ENCODE measurements at regions not wholly inside any gene's neighbourhood (a gene's known extent, or its start where the extent isn't known, plus 50 kb on each side); places are given as distances from the start of the nearest gene placed in this dataset.
"Not testable (repeated sequence)": the region's sequence is repeated elsewhere in the genome, so short reads cannot be mapped to it uniquely, and the experiment has no call there.

- no peak overlapping the region for H3K27ac Mint-ChIP-seq (ENCODE audit: unreplicated experiment)
- Histone ChIP-seq H3K79me2 (ENCODE audit: insufficient read depth, low read length) (no peaks in the 10 kb centered on the region), H4K20me1 (ENCODE audit: insufficient read depth, low read length) (no peaks in the 10 kb centered on the region), H3K4me2 (ENCODE audit: low read length) (no peak overlapping the region), H3K36me3 (ENCODE audit: insufficient read depth, low read length) (no peaks in the 10 kb centered on the region), H3K4me1 (ENCODE audit: insufficient read depth, low read length) (no peaks in the 10 kb centered on the region), H3K27me3 (ENCODE audit: insufficient read depth, low read length) (peaks cover 3% of the 10 kb centered on the region), H3K27ac (ENCODE audit: low read depth, low read length) (no peak overlapping the region), H3K4me3 (ENCODE audit: insufficient read depth, low read depth, low read length) (no peak overlapping the region), H2AFZ (ENCODE audit: low read depth, low read length) (no peak overlapping the region), H3K9ac (ENCODE audit: low read length) (no peak overlapping the region), H3K9me3 (ENCODE audit: insufficient read depth, low read depth, low read length) (no peaks in the 10 kb centered on the region)
- no peaks in the 10 kb centered on the region for H3K36me3 Mint-ChIP-seq (ENCODE audit: low read depth, unreplicated experiment)
- peaks cover 7% of the 10 kb centered on the region for H3K27me3 Mint-ChIP-seq (ENCODE audit: low read depth, unreplicated experiment)
- FAIRE-seq (no peak), DNase-seq (ENCODE audit: low read depth) (no peak)
- TF ChIP-seq, protein P1, sequence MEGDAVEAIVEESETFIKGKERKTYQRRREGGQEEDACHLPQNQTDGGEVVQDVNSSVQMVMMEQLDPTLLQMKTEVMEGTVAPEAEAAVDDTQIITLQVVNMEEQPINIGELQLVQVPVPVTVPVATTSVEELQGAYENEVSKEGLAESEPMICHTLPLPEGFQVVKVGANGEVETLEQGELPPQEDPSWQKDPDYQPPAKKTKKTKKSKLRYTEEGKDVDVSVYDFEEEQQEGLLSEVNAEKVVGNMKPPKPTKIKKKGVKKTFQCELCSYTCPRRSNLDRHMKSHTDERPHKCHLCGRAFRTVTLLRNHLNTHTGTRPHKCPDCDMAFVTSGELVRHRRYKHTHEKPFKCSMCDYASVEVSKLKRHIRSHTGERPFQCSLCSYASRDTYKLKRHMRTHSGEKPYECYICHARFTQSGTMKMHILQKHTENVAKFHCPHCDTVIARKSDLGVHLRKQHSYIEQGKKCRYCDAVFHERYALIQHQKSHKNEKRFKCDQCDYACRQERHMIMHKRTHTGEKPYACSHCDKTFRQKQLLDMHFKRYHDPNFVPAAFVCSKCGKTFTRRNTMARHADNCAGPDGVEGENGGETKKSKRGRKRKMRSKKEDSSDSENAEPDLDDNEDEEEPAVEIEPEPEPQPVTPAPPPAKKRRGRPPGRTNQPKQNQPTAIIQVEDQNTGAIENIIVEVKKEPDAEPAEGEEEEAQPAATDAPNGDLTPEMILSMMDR (IDR thresholded peaks at IDR 0.05; ENCODE audit: insufficient read depth, low read depth, low read length): no peak
- no peaks in the 10 kb centered on the region for H3K4me1 Mint-ChIP-seq (ENCODE audit: low read depth, unreplicated experiment)
- H3K9me3 Mint-ChIP-seq (ENCODE audit: unreplicated experiment): peaks cover 5% of the 10 kb centered on the region
- H3K4me3 Mint-ChIP-seq (ENCODE audit: unreplicated experiment): no peak overlapping the region
These were observed 90.9 kb upstream of the GRAMD1B start for GRCh38 chr11:123338997-123339752.

DNA sequence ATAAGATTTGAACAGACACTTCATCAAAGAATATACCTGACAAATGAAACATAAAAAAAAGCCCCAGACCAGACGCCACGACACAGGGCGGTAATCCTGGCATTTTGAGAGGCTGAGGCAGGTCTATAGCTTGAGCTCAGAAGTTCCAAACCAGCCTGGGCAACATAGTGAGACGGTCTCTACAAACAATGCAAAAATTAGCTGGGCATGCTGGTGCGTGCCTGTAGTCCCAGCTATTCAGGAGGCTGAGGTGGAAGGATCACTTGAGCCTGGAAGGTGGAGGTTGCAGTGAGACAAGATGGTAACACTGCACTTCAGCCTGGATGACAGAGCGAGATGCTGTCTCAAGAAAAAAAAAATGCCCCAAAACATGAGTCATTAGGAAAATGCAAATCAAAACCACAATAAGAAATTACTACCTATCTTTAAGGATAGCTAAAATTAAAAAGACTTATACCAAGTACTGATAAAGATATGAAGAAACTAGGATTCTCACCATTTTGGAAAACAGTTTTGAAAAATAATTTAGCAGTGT is 91.7 kb upstream of the GRAMD1B start:
- TF ChIP-seq EZH2 (IDR thresholded peaks at IDR 0.05; ENCODE audit: insufficient read depth, low read length): no peak
- H3K36me3 Mint-ChIP-seq (ENCODE audit: low read depth, unreplicated experiment): no peaks in the 10 kb centered on the region
- peaks cover 3% of the 10 kb centered on the region for H3K27me3 Mint-ChIP-seq (ENCODE audit: low read depth, unreplicated experiment)
- Histone ChIP-seq H3K4me1 (ENCODE audit: insufficient read depth, low read length) (no peaks in the 10 kb centered on the region), H3K27me3 (ENCODE audit: insufficient read depth, low read length) (peaks cover 3% of the 10 kb centered on the region), H3K9ac (ENCODE audit: low read length) (no peak overlapping the region), H3K27ac (ENCODE audit: low read depth, low read length) (no peak overlapping the region), H2AFZ (ENCODE audit: low read depth, low read length) (no peak overlapping the region), H4K20me1 (ENCODE audit: insufficient read depth, low read length) (no peaks in the 10 kb centered on the region), H3K4me3 (ENCODE audit: insufficient read depth, low read depth, low read length) (no peak overlapping the region), H3K36me3 (ENCODE audit: insufficient read depth, low read length) (no peaks in the 10 kb centered on the region), H3K9me3 (ENCODE audit: insufficient read depth, low read depth, low read length) (no peaks in the 10 kb centered on the region), H3K4me2 (ENCODE audit: low read length) (no peak overlapping the region), H3K79me2 (ENCODE audit: insufficient read depth, low read length) (no peaks in the 10 kb centered on the region)
- H3K27ac Mint-ChIP-seq (ENCODE audit: unreplicated experiment): no peak overlapping the region
- DNase-seq (ENCODE audit: low read depth): no peak
- no peak for FAIRE-seq
- H3K9me3 Mint-ChIP-seq (ENCODE audit: unreplicated experiment): peaks cover 5% of the 10 kb centered on the region
- H3K4me3 Mint-ChIP-seq (ENCODE audit: unreplicated experiment): no peak overlapping the region
- H3K4me1 Mint-ChIP-seq (ENCODE audit: low read depth, unreplicated experiment): no peaks in the 10 kb centered on the region

DNA sequence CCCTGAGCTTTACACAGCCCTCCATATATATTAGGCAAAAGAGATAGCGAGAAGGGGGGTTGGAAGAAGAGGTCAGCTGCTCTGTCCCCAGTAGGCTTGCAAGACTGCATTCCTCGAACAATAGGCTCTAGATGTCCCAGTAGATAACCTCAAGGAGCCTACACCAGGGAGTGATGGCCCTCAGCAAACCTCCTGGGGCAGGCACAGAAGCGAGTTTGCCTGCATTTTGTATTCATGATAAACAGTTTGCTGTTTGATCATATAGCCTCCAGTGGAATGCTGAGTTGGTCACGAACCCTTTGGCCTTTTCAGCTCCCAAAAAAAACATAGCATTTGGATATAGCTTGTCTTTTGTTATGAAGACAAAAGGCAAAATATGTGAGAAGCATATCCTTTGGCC is 95.1 kb upstream of the GRAMD1B start:
- Histone ChIP-seq H2AFZ (ENCODE audit: low read depth, low read length) (no peak overlapping the region), H3K9ac (ENCODE audit: low read length) (no peak overlapping the region), H3K36me3 (ENCODE audit: insufficient read depth, low read length) (no peaks in the 10 kb centered on the region), H3K4me1 (ENCODE audit: insufficient read depth, low read length) (no peaks in the 10 kb centered on the region), H3K27ac (ENCODE audit: low read depth, low read length) (no peak overlapping the region), H4K20me1 (ENCODE audit: insufficient read depth, low read length) (no peaks in the 10 kb centered on the region), H3K27me3 (ENCODE audit: insufficient read depth, low read length) (peaks cover 3% of the 10 kb centered on the region), H3K9me3 (ENCODE audit: insufficient read depth, low read depth, low read length) (no peaks in the 10 kb centered on the region), H3K4me3 (ENCODE audit: insufficient read depth, low read depth, low read length) (no peak overlapping the region), H3K4me2 (ENCODE audit: low read length) (no peak overlapping the region), H3K79me2 (ENCODE audit: insufficient read depth, low read length) (no peaks in the 10 kb centered on the region)
- peaks cover 5% of the 10 kb centered on the region for H3K9me3 Mint-ChIP-seq (ENCODE audit: unreplicated experiment)
- no peak overlapping the region for H3K4me3 Mint-ChIP-seq (ENCODE audit: unreplicated experiment)
- TF ChIP-seq EZH2 (IDR thresholded peaks at IDR 0.05; ENCODE audit: insufficient read depth, low read length): no peak
- TF ChIP-seq, protein P1 (IDR thresholded peaks at IDR 0.05; ENCODE audit: insufficient read depth, low read depth, low read length): no peak
- peak overlapping the region; percentile 66 for H3K27ac Mint-ChIP-seq (ENCODE audit: unreplicated experiment)
- DNase-seq (ENCODE audit: low read depth): no peak
- no peak for FAIRE-seq
- H3K4me1 Mint-ChIP-seq (ENCODE audit: low read depth, unreplicated experiment): peaks cover 3% of the 10 kb centered on the region
- H3K27me3 Mint-ChIP-seq (ENCODE audit: low read depth, unreplicated experiment): no peaks in the 10 kb centered on the region
- H3K36me3 Mint-ChIP-seq (ENCODE audit: low read depth, unreplicated experiment): no peaks in the 10 kb centered on the region

DNA sequence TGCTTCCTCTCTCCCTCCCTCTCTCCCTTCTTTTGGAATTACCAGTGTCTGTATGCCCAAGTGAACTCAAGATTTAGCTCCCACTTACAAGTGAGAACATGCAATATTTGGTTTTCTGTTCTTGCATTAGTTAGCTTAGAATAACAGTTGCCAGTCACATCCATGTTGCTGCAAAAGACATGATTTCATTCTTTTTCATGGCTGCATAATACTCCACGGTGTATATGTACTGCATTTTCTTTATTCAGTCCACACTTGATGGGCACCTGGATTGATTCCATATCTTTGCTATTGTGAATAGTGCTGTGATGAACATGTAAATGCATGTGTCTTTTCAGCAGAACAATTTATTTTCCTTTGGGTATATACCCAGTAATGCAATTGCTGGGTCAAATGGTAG is 97.5 kb upstream of the GRAMD1B start:
- not testable (repeated sequence) for H2AFZ ChIP-seq (ENCODE audit: low read depth, low read length); H3K27me3 ChIP-seq (ENCODE audit: insufficient read depth, low read length); H3K27ac ChIP-seq (ENCODE audit: low read depth, low read length); H3K9ac ChIP-seq (ENCODE audit: low read length); H3K9me3 ChIP-seq (ENCODE audit: insufficient read depth, low read depth, low read length); DNase-seq (ENCODE audit: low read depth); H3K4me3 Mint-ChIP-seq (ENCODE audit: unreplicated experiment); H3K27me3 Mint-ChIP-seq (ENCODE audit: low read depth, unreplicated experiment); H3K4me1 Mint-ChIP-seq (ENCODE audit: low read depth, unreplicated experiment); H3K4me3 ChIP-seq (ENCODE audit: insufficient read depth, low read depth, low read length); H4K20me1 ChIP-seq (ENCODE audit: insufficient read depth, low read length); H3K36me3 Mint-ChIP-seq (ENCODE audit: low read depth, unreplicated experiment); H3K4me2 ChIP-seq (ENCODE audit: low read length); H3K79me2 ChIP-seq (ENCODE audit: insufficient read depth, low read length); FAIRE-seq; H3K27ac Mint-ChIP-seq (ENCODE audit: unreplicated experiment); H3K9me3 Mint-ChIP-seq (ENCODE audit: unreplicated experiment); H3K36me3 ChIP-seq (ENCODE audit: insufficient read depth, low read length); H3K4me1 ChIP-seq (ENCODE audit: insufficient read depth, low read length)

Measured in astrocyte (in vitro differentiated cells and primary cell).